Jurkat, Clone E6-1 (cell line): ENCODE measurements at regions not wholly inside any gene's neighbourhood (a gene's known extent, or its start where the extent isn't known, plus 50 kb on each side); places are given as distances from the start of the nearest gene placed in this dataset.
"Not testable (repeated sequence)": the region's sequence is repeated elsewhere in the genome, so short reads cannot be mapped to it uniquely, and the experiment has no call there.

Experiments used
- DNase-seq: peaks from one replicate; pipeline ENCODE4 v3.0.0-alpha.2; 2011; ENCODE audit warnings: low read depth, low spot score
- H3K4me3 ChIP-seq: 2 replicates; pipeline ENCODE4 v1.5.1; 2011; ENCODE audit warnings: mild to moderate bottlenecking, low read length, control low read depth, moderate library complexity

GRCh38 chr6:128740951-128741350 lies 142.0 kb upstream of the LAMA2 start:
- H3K4me3 ChIP-seq, result no peak overlapping the region

GRCh38 chr6:128739112-128739511 lies 143.8 kb upstream of the LAMA2 start:
- no peak for DNase-seq
- H3K4me3 ChIP-seq, result no peak overlapping the region

More at GRCh38 chr6:128740951-128741350, 142.0 kb upstream of the LAMA2 start:
- DNase-seq, result no peak

GRCh38 chr6:128738112-128738511 lies 144.8 kb upstream of the LAMA2 start:
- no peak overlapping the region for H3K4me3 ChIP-seq
- DNase-seq, result no peak

GRCh38 chr6:128736780-128737179 lies 146.2 kb upstream of the LAMA2 start:
- DNase-seq, result no peak
- H3K4me3 ChIP-seq, result no peak overlapping the region

- no peak overlapping the region for H3K4me3 ChIP-seq
- peak; percentile 17 for DNase-seq
Observed at GRCh38 chr6:128731249-128732165, 151.4 kb upstream of the LAMA2 start.

- no peak for DNase-seq
- H3K4me3 ChIP-seq, result no peak overlapping the region
Observed at GRCh38 chr6:128727500-128727899, 155.4 kb upstream of the LAMA2 start.

GRCh38 chr6:128725271-128726233 lies 157.4 kb upstream of the LAMA2 start:
- H3K4me3 ChIP-seq, result no peak overlapping the region
- peak; percentile 6 for DNase-seq

- no peak for DNase-seq
- no peak overlapping the region for H3K4me3 ChIP-seq
Observed at GRCh38 chr6:128724738-128725137, 158.2 kb upstream of the LAMA2 start.

- no peak for DNase-seq
- no peak overlapping the region for H3K4me3 ChIP-seq
Observed at GRCh38 chr6:128723667-128724066, 159.3 kb upstream of the LAMA2 start.

- no peak overlapping the region for H3K4me3 ChIP-seq
Observed at GRCh38 chr6:128720891-128721290, 162.0 kb upstream of the LAMA2 start.

GRCh38 chr6:128719786-128720185 lies 163.2 kb upstream of the LAMA2 start:
- DNase-seq, result no peak
- no peak overlapping the region for H3K4me3 ChIP-seq

More at GRCh38 chr6:128720891-128721290, 162.0 kb upstream of the LAMA2 start:
- no peak for DNase-seq

GRCh38 chr6:128713461-128713860 lies 169.5 kb upstream of the LAMA2 start:
- no peak overlapping the region for H3K4me3 ChIP-seq
- no peak for DNase-seq

GRCh38 chr6:128712898-128713297 lies 170.0 kb upstream of the LAMA2 start:
- H3K4me3 ChIP-seq, result no peak overlapping the region
- DNase-seq, result no peak

GRCh38 chr6:128711149-128711548 lies 171.8 kb upstream of the LAMA2 start:
- no peak overlapping the region for H3K4me3 ChIP-seq
- no peak for DNase-seq

- no peak for DNase-seq
- H3K4me3 ChIP-seq, result no peak overlapping the region
Observed at GRCh38 chr6:128710315-128710714, 172.6 kb upstream of the LAMA2 start.

- no peak for DNase-seq
- no peak overlapping the region for H3K4me3 ChIP-seq
Observed at GRCh38 chr6:128704601-128705000, 178.3 kb upstream of the LAMA2 start.

- H3K4me3 ChIP-seq, DNase-seq: not testable (repeated sequence)
Observed at GRCh38 chr6:128703794-128704193, 179.1 kb upstream of the LAMA2 start.

GRCh38 chr6:128696691-128697689 lies 176.6 kb upstream of the PTPRK start:
- no peak for DNase-seq
- no peak overlapping the region for H3K4me3 ChIP-seq
